ENCODE measurements at regions not wholly inside any gene's neighbourhood (a gene's known extent, or its start where the extent isn't known, plus 50 kb on each side); places are given as distances from the start of the nearest gene placed in this dataset.
A peak's percentile ranks its signal among the peaks of the same experiment; 100 is the strongest.

- Histone ChIP-seq H3K36me3 (ENCODE audit: control insufficient read depth in 2 of 2, insufficient read depth in 2 of 2, low read length in 1 of 2) (no peaks in the 10 kb centered on the region), H3K9me3 (replicated peaks; ENCODE audit: control insufficient read depth, insufficient read depth, low read length) (no peaks in the 10 kb centered on the region), H3K27me3 (replicated peaks in 1 of 2; ENCODE audit: control insufficient read depth in 2 of 2, insufficient read depth in 2 of 2, low read length in 1 of 2) (no peaks in the 10 kb centered on the region; a peak in 1 of 4 replicates), H3K4me2 (ENCODE audit: control insufficient read depth, insufficient read depth) (no peak overlapping the region), H4K20me1 (ENCODE audit: control insufficient read depth, insufficient read depth) (no peaks in the 10 kb centered on the region), H2AFZ (ENCODE audit: control insufficient read depth, low read depth, low read length) (no peak overlapping the region), H3K4me1 (ENCODE audit: control insufficient read depth, insufficient read depth, low read length) (no peaks in the 10 kb centered on the region; the same call in 1 of the 2 replicates), H3K27ac (ENCODE audit: control insufficient read depth, insufficient read depth) (no peak overlapping the region), H3K9ac (ENCODE audit: control insufficient read depth, insufficient read depth, low read length) (no peak overlapping the region), H3K79me2 (ENCODE audit: control insufficient read depth, insufficient read depth, low read length) (no peaks in the 10 kb centered on the region), H3K4me3 (no peak overlapping the region)
- POLR2A ChIA-PET = no interaction called here
- no peak for DNase-seq (ENCODE audit: low read depth, low spot score)
- 18% methylated on average over 5 of the region's 5 CpGs for WGBS (ENCODE audit: insufficient coverage, insufficient replicate concordance, low lambda C conversion rate, missing lambda C conversion rate)
- BruUV-seq (replicated peaks) = no TSS peak
- intact Hi-C loops (cut with micrococcal nuclease; ENCODE audit: unreplicated experiment) (no loop called here), in situ Hi-C loops (cut with MboI) (no loop called here)
- SMC1A ChIA-PET (ENCODE audit: uncharacterized antibody, unreplicated experiment) = no interaction called here
- RAD21 ChIA-PET (ENCODE audit: unreplicated experiment) = interaction anchor here (0.8 to 1.0 kb wide), 3 partner anchors 14 to 231 kb away, joined by 3 read pairs; no protein-coding TSS in a partner anchor
- FAIRE-seq = no peak
- CTCF ChIA-PET = interaction anchor here (1.0 kb wide), 1 partner anchor 231 kb away, joined by 3 read pairs; no protein-coding TSS in a partner anchor
- peak; percentile 25 for ATAC-seq
- TF ChIP-seq TCF12 (IDR thresholded peaks at IDR 0.05; ENCODE audit: low read depth, low read length) (peak; percentile 76; the same call in 1 of the 2 replicates), NFYB (IDR thresholded peaks at IDR 0.05; ENCODE audit: insufficient read depth, low read depth, low read length) (no peak), GATAD2B (conservative IDR thresholded peaks at IDR 0.05; ENCODE audit: low read depth) (no peak), GABPA (IDR thresholded peaks at IDR 0.05; ENCODE audit: low read depth) (no peak), CREM (IDR thresholded peaks at IDR 0.05; ENCODE audit: low read depth) (peak; percentile 32; the same call in 1 of the 2 replicates), HDAC2 (IDR thresholded peaks at IDR 0.05) (no peak), STAT3 (IDR thresholded peaks at IDR 0.05; ENCODE audit: low read depth, low read length) (no peak), BMI1 (IDR thresholded peaks at IDR 0.05; ENCODE audit: borderline replicate concordance) (no peak), YY1 (IDR thresholded peaks at IDR 0.05; ENCODE audit: low read depth, low read length) (0 out of 2 replicates have a peak, but pooled peaks have one; percentile 47), RBBP5 (conservative IDR thresholded peaks at IDR 0.05) (no peak), SREBF2 (IDR thresholded peaks at IDR 0.05; ENCODE audit: low read length) (no peak), BHLHE40 (IDR thresholded peaks at IDR 0.05; ENCODE audit: borderline replicate concordance in 1 of 2, low read depth in 2 of 2, low read length in 1 of 2) (0 out of 4 replicates have a peak, but pooled peaks of 1 of the 2 experiments have one; percentile 4), PAX5 (IDR thresholded peaks at IDR 0.05; ENCODE audit: borderline replicate concordance, low read depth, low read length) (no peak), BCLAF1 (IDR thresholded peaks at IDR 0.05) (no peak), TCF3 (IDR thresholded peaks at IDR 0.05; ENCODE audit: borderline replicate concordance, insufficient read depth, low read depth, low read length) (no peak), CBX5 (IDR thresholded peaks at IDR 0.05; ENCODE audit: low read depth) (0 out of 2 replicates have a peak, but pooled peaks have one; percentile 27), CTCF (IDR thresholded peaks at IDR 0.05 in 2 of 3, conservative IDR thresholded peaks at IDR 0.05 in 1 of 3; ENCODE audit: control insufficient read depth in 2 of 3, extremely low read depth in 1 of 3, insufficient read depth in 1 of 3, low read depth in 3 of 3, low read length in 3 of 3) (no peak), CHD2 (IDR thresholded peaks at IDR 0.05; ENCODE audit: borderline replicate concordance, low read depth, low read length) (no peak), RELB (IDR thresholded peaks at IDR 0.05; ENCODE audit: low read depth) (no peak)
Observed at GRCh38 chr5:109921735-109922380, 232.1 kb downstream of the MAN2A1 start.

Data from GM12878 (cell line).